Glomerular endothelial cell (primary cell): ENCODE measurements at regions not wholly inside any gene's neighbourhood (a gene's known extent, or its start where the extent isn't known, plus 50 kb on each side); places are given as distances from the start of the nearest gene placed in this dataset.
"Not testable (repeated sequence)": the region's sequence is repeated elsewhere in the genome, so short reads cannot be mapped to it uniquely, and the experiment has no call there.

ENCODE experiments used
- DNase-seq: peaks from one replicate; pipeline ENCODE4 v3.0.0-alpha.2; 2011; ENCODE audit warnings: low read depth, low spot score; ENCODE audit errors: extremely low read depth

DNA sequence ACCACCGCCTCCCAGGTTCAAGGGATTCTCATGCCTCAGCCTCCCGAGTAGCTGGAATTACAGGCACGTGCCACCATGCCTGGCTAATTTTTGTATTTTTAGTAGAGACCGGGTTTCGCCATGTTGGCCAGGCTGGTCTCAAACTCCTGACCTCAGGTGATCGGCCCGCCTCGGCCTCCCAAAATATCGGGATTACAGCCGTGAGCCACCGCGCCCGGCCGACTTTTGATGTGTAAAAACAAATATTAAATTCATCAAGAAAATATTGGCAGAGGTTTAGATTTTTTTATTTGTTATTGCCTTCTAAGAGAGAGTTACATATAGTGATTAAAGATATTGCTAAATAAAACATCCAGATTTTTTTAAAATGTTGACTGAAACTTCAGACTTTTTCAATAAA lies 390.8 kb upstream of the SLC10A2 start:
- DNase-seq = not testable (repeated sequence)

DNA sequence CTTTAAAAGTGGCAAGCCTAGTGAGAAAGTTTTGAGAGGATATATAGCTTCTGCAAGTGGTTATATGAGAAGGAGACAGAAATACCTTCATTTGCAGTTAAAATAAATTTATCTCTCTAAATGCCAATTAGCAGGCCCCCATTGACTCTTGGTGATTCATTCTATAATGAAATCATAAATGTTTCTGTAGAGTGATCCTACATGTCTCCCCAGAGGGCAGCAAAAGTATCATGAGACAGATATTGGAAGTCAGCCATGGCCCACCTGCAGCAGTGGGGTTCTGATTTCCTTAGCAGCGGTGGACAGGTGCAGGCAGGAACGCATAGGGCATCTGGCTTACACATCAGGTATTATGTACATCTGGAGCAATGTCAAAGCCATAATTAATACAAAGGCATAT lies 385.4 kb upstream of the SLC10A2 start:
- no peak for DNase-seq

- DNase-seq = no peak
Observed at GRCh38 chr13:103443604-103444003, 377.4 kb upstream of the SLC10A2 start.

DNA sequence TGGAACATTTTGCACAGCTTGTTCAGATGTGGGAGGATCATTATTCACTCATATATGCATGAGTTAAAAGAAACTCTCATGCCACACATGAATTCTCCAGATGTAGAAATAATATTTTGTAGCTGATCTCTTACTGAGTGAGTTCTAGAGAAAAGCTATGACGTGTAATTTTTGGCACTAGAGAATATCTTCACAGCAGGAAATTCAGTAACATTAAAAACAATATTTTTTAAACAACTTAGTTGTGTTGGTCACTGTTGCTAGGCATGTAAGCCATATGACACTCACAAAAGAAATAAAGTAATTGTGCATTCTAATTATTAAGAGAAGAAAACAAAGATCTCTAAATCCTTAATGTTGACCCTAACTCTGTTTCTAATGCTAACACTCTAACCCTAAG lies 371.4 kb upstream of the SLC10A2 start:
- DNase-seq = no peak

- DNase-seq = no peak
Observed at GRCh38 chr13:103436057-103436654, 369.9 kb upstream of the SLC10A2 start.

DNA sequence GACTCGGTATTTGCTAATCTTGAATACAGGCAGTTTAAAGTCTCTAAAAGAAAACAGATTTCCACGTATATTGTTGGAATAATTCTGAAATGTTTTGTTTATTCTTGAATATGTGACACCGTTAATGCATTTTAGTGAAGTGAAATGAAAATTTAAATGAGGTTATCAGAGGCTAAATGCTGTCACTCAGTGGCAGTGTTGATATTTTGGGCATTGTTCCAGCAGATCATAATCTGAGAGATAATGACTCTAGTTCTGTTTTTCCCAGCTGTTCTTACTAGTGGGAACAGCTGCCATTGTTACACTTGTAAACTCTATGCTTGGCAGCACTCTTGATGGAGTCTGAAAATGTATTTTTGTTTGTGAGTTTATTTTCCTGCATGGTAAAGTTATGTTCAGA lies 365.6 kb upstream of the SLC10A2 start:
- no peak for DNase-seq

DNA sequence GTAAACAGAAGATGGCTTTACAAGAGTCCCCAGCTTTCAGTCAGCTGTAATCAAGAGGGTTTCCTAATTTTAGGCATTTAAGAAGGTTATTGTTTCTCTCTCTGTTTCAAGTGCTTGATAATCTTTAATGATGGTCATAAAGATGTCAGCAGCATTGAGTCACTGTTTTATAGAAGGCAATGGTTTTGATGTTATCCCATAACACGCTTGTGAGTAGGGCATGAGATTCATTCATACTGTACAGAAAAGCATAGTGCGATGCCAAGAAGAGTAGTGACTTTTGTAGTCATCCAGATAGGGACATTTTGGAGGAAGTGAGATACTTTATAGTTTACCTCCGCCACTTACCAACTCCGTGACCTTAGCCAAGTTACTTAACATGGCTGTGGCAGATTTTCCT lies 364.2 kb upstream of the SLC10A2 start:
- no peak for DNase-seq

GRCh38 chr13:103410002-103410401 lies 343.8 kb upstream of the SLC10A2 start:
- DNase-seq = no peak

- no peak for DNase-seq
Observed at GRCh38 chr13:103406967-103407366, 340.8 kb upstream of the SLC10A2 start.

- DNase-seq = no peak
Observed at GRCh38 chr13:103405297-103405696, 339.1 kb upstream of the SLC10A2 start.

DNA sequence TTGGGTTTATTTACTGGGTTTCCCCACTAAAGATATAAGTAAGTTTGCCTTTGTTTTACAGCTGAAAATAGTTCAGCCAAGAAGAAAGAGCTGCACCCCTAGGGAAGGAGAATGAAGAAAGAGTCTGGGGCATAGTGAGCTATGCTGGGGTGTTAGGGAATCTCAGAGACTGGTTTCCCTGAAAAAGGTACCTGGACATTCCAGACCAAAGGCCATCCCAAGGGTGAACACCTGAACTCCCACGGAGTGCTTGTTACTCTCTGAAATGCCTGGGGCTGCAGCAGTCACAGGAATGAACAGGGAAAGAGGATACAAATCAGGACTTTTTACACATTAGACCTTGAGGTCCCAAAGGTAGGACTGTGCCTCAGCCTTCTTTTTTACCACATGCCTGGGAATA lies 337.6 kb upstream of the SLC10A2 start:
- DNase-seq = no peak

- no peak for DNase-seq
Observed at GRCh38 chr13:103403148-103403740, 337.0 kb upstream of the SLC10A2 start.

DNA sequence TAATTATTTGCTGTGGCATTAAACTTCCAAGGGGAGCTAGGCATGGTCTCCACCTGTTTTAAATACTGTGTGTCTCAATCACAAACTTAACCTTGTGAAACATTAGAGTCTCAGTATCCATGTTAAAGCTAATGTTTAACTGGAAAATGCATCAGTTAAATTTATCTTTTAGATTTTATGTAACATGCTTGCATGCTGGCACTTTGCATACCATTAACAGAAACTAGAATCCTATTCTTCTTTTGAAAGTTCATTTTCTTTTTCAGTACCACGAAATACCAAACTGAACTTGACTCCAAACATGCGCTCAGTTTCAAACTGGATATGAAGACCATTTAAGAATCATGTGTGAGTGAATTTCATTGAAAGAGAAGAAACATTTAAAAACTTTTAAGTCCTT lies 328.9 kb upstream of the SLC10A2 start:
- DNase-seq = no peak

GRCh38 chr13:103394618-103395017 lies 328.4 kb upstream of the SLC10A2 start:
- no peak for DNase-seq

DNA sequence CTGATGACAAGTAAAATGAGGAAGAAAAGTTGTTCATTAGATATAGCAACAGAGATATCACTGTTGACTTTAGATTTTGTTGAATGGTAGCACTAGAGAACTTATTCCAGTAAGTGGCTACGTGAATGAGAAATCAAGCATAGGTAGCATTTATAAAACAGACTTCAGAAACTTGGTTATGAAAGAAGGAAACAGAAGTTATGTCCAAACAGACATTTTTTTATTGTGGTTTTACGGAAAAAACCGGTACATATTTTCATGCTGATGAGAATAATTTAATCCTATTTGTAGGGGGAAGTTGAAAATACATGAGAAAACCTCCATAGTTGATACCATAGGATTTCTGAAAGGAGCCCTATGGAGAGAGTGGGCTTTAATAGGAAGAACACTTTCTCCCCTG lies 325.7 kb upstream of the SLC10A2 start:
- DNase-seq = no peak

GRCh38 chr13:103388839-103389238 lies 322.6 kb upstream of the SLC10A2 start:
- no peak for DNase-seq

GRCh38 chr13:103386341-103386740 lies 320.1 kb upstream of the SLC10A2 start:
- DNase-seq = no peak

DNA sequence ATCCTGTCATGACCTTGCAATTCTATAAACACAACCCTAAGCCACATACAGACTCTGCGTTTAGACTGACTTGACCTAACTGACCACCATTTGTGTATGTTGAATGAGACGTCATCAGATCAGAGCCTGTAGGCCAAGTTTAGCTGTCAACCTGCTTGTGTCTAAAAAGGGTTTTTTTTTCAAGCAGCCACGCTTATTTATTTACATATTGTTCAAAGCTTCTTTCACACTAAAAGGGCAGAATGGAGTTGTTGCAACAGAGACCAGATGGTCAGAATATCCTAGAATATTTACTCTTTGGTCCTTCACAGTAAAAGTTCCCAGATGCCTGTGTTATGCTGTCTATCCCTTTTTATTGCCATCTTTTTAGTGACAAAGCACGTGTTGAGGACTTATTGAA lies 307.7 kb upstream of the SLC10A2 start:
- DNase-seq = no peak

DNA sequence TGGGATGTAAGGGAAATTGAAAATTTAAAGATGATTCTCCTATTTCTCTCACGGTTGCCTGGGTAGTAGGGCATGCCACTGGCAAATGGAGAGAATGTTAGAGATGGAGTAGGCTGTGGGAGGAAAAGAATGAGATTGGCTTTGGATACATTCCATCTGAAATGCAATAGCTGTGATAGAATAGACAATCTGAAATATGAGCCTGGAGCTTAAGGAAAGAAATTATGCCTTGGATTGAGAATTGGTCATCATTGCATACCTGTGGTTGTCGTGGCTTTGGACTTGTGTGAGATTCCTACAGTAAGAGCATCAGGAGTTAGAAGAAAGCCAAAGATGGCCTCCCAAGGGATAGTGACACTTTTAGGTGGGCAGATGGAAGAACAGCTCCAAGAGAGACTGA lies 305.1 kb upstream of the SLC10A2 start:
- no peak for DNase-seq

GRCh38 chr13:103370790-103371189 lies 304.6 kb upstream of the SLC10A2 start:
- no peak for DNase-seq

- no peak for DNase-seq
Observed at GRCh38 chr13:103358255-103358932, 292.2 kb upstream of the SLC10A2 start.

- no peak for DNase-seq
Observed at GRCh38 chr13:103356226-103356864, 290.1 kb upstream of the SLC10A2 start.
